ENCODE measurements at regions not wholly inside any gene's neighbourhood (a gene's known extent, or its start where the extent isn't known, plus 50 kb on each side); places are given as distances from the start of the nearest gene placed in this dataset.

DNA sequence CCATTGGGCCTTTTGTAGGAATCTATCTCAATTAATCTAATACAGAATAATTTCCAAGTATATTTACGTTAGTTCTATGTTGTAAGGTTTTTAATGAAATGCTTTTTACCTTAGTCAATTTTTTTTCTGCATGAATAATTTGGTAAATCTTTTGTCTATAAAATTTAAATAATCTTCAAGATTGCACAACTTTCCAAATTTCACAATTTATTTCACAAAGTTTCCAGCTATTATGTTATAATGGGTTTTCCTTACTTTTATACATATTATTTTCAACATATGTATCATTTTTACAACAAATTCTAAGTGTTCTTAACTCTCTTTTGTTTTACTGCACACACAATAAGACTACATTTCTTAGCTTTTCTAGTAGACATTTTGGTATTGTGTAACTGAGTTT lies 470.7 kb downstream of the ETV1 start:
- DNase-seq, result no peak

- no peak for DNase-seq
Observed at GRCh38 chr7:13524076-13524475, 465.4 kb downstream of the ETV1 start.

GRCh38 chr7:13532028-13532753 lies 457.3 kb downstream of the ETV1 start:
- DNase-seq, result peak in 2 of 3 donors; percentile 3 to 4

DNA sequence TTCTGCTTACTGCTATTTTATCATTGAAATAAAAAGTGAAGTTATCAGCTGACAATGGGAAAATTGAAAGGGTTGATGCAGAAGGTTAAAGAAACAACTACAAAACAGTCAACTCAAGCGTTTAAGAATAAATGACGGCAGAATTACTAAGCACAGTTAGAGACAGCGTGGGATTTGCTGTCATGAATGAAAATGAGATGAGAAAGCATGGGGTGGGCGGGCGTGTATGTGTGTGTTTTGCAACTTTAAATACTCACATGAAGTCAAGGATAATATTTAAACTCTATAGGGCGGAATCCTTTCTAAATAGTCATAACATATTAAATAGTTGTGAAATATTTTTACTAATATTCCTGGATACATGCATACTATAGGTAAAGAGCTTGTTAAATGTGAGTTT lies 450.8 kb downstream of the ETV1 start:
- DNase-seq, result no peak

DNA sequence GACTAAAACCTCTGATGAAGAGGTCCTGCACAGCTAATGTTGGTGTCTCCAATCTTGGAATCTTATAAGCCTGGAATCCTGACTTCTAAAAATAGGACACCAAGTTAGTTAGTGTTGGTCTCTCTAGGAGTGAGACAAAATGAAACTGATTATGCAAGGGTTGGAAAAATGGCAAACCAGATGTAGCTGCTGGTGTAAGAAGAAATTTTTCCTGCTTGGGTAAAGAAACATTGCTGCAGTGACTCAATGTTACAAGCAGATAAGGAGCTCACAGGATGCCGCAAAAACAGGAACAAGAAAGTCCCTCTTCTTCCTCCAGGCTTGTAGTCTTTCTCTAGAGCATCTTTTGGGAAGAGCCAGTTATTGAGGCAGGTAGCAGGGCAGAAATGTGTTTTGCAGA lies 449.0 kb downstream of the ETV1 start:
- no peak for DNase-seq

DNA sequence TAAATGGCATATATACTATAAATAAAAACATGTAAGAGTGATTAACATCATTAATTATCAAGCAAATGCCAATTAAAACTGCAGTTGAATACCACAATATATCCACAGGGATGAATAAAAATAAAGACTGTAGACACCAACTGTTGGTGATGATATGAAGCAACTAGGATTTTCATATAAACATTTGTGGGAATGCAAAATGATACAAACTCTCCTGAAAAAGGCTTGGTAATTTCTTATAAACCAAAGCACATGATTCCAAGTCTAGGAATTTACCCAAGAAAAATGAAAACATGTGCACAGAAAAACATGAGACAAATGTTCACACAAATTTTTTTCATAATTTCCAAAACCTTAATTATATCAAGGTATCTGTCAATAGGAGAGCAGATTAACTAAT lies 448.1 kb downstream of the ETV1 start:
- DNase-seq, result no peak

- DNase-seq, result no peak
Observed at GRCh38 chr7:13542451-13542850, 447.0 kb downstream of the ETV1 start.

GRCh38 chr7:13551503-13551902 lies 438.0 kb downstream of the ETV1 start:
- DNase-seq, result no peak

DNA sequence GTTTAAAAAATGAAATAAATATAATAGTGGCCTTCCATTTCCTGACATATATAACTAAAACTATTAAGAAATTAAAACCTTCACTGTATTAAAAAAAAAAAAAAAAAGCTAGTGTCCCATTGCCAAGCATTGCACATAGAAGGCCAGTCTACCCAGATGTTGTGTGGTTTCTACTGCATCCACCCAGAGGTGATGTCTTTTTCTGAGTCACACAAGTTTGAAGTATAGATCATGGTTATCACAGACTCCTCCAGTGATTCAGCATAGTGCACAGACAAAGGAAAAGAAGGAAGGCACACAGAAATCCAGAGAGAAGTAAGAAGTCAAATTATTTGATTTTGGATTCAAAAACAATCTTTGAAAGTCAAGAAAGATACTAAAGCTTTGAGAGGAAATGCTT lies 429.0 kb downstream of the ETV1 start:
- DNase-seq, result no peak

DNA sequence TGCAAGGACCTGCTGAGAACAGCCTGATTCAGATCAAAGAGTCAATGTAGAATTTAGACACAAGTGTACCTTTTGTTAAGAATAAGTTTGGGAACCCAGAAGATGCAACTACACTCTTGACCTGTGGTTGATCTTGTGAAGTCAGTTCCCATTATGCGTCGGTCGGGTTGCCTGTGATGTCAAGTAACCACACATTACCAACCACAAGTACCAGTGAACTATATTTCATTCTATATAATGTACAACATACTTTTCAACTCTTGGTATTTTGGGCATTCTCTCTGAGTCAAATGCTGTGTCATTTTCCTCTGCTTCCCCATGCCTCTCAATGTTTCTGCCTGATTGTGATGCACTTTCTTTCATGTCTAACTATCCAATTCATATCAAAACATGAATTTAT lies 426.2 kb downstream of the ETV1 start:
- no peak for DNase-seq

DNA sequence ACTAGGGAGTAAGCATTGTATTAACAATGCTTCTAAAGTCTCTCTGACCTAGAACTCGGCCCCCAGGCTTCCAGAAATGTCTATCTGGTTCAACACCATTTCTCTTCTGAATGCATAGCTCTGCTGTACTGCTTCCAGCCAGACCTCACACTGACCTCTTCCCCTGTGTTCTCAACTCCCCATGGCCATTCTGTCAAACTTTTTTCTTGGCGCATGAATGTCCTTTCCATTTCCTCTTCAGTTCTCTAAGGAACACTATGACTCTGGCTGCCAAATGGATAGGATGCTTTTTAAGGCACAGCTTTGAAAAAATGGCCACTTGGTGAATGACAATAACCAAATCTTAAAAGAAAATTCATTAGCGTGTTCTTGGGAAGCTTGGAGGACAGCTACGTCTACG lies 425.8 kb downstream of the ETV1 start:
- DNase-seq, result no peak

DNA sequence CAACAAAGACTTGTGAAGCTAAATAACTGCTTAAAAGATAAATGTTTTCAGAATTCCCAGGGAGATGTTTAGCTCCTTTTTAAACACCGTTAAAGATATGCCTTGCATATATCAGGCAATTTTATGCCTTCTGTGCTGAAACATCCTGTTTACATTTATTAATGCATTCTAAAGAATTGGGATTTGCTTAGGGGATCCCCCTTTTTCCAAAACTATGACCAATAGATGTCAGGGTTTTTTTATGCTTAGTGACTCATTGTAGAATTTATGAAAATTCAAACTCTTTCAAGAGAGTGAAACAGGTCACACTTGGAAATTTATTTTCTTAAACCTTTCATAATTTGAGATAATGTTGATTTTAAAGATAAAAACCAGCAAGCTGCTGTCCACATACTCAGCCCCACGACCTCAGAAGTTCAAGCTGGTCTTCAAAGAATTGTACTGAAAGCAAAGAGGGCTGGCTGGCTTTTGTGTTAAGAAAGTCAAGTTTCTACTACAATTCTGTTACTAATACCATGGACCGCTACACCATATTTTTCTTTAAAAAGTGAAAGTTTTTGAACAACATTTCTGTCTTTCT lies 411.8 kb downstream of the ETV1 start:
- DNase-seq, result no peak

DNA sequence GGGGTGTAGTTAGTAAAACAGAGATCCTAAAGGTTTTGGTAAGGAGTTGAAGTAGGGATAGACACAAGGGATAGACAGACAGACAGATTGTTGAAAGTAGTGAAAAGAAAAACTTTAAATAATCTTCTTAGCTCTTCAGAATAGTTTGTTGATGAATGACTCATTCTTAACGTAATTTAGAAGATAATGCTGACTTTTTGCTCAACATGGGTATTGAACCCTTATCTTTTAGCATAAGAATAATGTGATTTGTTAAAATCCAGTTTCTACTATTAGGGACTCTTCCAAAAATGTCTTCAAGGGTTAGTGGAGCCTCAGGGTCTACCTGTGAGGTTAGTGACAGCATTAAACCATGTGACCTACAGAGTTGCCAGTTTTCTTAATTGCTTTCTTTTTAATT lies 411.2 kb downstream of the ETV1 start:
- no peak for DNase-seq

DNA sequence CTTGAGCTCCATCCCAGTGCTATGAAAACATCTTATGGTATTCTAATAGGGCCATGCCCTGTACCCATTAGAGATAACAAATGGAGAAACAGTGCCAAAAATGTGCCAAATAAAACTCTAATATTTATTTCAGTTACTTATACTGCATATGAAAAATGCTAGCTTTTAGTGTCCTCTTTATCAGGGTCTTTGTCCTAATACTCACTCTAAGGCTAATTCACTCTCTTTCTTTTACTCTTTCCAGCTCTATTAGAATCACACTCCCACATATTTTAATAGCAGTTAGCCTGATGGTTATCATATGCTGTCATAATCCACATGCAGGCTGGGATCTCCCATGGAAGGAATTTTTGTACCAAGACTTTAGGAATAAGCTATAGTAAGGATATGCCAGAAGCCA lies 408.4 kb downstream of the ETV1 start:
- no peak for DNase-seq

GRCh38 chr7:13593854-13594253 lies 395.6 kb downstream of the ETV1 start:
- DNase-seq, result no peak

GRCh38 chr7:13602036-13602435 lies 387.4 kb downstream of the ETV1 start:
- DNase-seq, result no peak

DNA sequence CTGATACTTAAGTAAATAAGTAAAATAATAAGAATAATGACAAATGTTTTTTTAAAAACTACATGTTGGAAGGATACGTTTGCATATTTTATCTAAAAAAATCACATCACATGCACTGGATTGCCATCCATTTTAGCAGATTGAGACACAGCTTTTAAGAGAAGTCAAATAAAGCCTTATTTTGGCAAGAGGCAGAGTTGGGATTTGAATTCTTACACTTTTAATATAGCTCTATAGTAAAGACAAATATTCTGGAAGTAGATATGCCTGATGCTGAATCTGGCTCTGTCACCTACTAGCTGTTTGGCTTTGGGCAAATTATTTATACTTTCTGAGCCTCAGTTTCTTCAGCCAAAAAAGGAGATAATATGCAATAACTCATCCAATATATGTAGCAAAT lies 386.4 kb downstream of the ETV1 start:
- no peak for DNase-seq

DNA sequence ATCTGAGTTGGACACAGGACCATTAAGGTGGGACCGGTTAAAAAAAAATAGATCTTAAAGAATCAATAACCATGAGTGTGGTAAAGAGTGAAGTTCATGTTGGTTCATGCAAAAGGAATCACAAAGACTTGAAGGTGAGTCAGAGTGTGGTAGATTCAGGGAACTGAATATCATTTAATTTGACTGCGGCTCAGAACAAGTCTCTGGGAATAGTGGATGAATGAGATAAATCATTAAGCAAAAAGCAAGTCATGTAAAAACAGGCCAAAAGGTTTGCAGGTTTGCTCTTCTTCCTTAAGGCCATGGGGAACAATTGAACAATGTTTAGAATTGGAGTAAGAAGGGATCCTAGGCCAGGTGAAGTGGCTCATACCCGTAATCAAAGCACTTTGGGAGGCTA lies 385.8 kb downstream of the ETV1 start:
- no peak for DNase-seq

DNA sequence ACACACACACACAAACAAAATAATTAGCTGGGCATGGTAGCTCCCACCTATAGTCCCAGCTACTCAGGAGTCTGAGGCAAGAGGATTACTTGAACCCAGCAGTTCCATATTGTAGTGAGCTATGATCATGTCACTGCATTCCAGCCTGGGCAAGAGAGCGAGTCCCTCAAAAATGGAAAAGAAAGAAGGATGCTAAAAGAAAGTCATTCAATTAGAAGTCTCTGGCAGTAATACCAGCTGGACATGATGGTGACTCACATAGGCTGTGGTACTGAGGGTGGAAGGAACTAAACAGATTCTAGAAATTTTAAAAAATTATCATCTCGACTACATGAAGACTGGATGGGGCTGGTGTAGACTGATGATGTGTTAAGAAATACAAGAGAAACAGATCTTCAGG lies 385.3 kb downstream of the ETV1 start:
- DNase-seq, result no peak

DNA sequence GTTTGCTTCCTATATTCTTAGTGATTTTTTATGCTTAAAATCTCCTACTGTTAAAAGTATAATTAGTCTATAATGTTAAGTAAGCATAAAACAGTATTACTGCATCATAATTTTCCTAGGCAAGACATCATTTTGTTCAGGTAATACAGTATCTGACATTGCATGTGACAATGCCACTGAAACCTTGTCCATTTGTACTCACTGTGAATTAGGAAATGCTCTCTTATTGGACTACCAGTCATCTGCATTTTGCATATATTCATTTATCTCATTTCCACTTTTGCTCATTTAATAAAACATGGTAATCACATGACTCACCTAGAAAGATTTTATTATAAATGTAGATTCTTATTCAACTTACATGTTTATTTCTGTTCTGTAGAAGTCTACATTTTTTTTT lies 379.1 kb downstream of the ETV1 start:
- DNase-seq, result no peak

DNA sequence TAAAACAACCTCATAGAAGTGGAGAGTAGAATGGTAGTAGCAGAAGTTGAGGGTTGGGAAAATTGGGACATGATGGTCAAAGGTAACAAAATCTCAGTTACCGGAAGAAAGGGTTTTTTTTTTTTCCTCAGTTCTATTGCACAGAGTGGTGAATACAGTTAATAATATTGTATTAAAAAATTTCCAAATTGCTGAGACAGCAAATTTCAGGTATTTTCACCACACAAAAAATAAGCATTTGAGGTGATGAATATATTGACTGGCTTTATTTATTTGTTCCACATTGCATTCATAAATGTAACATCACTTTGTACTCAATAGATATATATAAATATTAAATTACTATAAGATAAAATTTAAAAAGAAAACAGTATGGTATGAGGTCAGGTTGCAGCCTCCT lies 373.8 kb downstream of the ETV1 start:
- no peak for DNase-seq

DNA sequence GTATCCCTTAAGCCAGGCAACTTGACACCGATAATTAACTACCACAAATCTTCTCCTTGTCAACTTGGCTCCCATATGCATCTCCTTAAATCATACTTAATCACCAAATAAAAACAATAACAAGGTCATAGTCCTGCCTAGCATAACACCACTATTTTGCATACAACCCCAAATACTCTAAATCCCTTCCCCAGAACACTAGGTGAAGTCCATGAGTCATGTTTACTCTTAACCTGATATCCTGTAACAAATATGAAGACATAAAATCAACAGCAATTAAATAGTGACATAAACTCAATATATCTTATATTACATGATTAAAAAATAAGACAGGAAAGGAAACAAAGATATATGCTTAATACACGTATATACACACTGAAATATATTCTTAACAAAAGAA lies 362.0 kb downstream of the ETV1 start:
- no peak for DNase-seq

DNA sequence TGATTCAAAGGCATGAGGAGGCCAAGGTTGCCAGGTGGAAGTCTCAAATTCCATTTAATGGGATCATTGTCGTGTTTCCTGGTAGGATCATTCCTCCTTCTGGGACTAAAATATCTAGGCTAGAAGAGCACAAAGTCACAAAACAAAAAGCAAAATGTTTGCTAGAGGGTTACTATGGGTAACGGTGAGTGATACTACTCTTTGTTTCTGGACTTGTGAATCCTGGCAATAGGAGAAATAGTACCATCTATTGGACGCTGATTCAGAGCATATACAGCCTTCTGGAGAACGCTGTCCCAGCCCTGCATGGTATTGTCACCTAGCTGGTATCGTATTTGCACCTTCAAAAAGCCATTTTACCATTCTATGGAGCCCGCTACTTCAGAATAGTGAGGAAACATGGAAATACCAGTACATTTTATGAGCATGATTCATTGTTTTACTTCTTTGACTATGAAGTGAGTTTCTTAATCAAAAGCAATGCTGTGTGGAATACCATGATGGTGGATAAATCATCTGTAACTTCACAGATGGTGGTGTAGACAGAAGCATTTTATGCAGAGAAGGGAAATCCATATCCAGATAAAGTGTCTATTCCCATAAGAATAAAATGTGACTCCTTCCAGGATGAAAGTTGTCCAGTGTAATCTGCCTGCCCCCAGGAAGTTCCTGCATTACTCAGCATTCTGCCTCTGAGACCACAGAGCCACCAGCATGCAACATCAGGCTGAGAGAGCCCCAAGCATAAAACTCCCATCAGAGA lies 361.0 kb downstream of the ETV1 start:
- DNase-seq, result no peak

Measured in suppressor macrophage treated with lipopolysaccharide for 1 hour (primary cell).